SIG-M5 (cell line): ENCODE measurements at regions not wholly inside any gene's neighbourhood (a gene's known extent, or its start where the extent isn't known, plus 50 kb on each side); places are given as distances from the start of the nearest gene placed in this dataset.

Source experiments
- DNase-seq: peaks from one replicate; lab custom pipeline; 2025; lab: John Stamatoyannopoulos, UW

DNA sequence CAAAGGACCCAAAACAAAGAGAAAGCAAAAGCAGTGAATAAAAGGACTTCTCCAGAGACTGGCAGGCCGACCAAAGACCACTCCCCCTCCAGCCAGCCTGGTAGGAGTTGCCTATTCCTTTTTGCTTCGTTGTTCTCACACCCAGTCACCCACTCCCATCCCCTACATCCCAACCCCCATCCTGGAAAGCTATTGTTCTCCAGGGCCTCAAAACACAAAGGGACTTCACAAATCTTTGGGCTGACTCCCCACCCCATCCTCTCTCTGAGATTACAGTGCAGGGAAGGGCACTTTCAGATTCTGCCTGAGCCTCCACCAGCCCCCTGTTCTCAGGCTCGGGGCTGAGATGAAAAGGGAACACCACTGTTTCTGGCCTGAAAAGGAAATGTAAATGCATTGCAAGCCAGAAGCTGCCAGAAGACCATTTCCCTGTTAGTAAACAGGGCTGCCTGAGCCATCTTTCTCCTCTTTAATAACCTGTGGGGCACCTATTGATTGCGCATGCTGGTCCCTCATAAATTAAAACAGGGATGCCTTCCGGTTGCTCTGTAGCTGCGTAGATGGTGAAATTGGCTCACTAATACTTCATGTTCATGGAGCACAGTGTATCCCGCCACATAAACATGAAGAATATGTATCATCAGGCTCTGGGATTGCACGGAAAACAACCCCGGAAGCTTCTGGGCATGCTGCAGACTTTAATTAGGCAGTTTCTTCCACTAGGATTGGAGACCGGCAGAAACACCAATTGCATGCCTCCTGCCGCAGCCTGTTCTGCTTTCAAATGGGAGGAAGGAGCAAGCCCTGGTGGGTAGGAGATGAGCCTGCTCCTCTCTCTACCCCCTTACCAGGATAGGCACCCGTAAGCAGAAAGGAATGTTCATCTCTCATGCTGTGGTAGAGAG is 130.3 kb upstream of the FUT8 start:
- no peak for DNase-seq

DNA sequence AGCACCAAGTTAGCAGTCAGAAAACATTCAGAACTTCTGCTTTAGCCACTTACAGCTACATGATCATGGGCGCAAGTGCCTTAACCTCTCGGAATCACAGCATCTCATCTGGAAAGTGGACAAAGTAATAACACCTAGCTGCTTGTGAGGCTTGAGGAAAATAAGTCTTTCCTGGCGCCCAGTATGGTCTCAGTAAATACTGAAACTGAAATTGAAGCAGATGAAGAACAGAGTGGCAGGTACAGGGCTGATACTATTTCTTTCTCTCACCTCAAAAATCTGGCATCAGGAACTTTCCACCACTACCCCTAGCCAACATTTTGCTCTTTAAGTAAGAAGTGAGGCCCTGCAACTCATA is 129.7 kb upstream of the FUT8 start:
- no peak for DNase-seq

DNA sequence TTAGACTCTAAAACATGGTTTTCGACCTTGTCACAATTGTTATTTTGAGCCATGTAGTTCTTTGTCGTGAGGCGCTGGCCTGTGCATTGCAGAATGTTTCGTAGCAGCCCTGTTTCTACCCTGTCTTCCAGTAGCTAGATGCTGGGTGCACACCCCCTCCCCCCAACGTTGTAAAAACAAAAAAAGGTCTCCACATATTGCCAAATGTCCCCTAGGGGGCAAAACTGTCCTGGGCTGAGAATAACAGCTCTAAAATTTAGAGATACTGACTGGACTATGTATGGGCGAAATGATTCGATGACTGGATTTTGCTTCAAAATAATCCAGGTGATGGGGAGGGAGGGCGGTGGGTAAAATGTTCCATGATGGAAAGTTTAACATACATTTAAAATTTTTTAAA is 126.1 kb upstream of the FUT8 start:
- DNase-seq: no peak

DNA sequence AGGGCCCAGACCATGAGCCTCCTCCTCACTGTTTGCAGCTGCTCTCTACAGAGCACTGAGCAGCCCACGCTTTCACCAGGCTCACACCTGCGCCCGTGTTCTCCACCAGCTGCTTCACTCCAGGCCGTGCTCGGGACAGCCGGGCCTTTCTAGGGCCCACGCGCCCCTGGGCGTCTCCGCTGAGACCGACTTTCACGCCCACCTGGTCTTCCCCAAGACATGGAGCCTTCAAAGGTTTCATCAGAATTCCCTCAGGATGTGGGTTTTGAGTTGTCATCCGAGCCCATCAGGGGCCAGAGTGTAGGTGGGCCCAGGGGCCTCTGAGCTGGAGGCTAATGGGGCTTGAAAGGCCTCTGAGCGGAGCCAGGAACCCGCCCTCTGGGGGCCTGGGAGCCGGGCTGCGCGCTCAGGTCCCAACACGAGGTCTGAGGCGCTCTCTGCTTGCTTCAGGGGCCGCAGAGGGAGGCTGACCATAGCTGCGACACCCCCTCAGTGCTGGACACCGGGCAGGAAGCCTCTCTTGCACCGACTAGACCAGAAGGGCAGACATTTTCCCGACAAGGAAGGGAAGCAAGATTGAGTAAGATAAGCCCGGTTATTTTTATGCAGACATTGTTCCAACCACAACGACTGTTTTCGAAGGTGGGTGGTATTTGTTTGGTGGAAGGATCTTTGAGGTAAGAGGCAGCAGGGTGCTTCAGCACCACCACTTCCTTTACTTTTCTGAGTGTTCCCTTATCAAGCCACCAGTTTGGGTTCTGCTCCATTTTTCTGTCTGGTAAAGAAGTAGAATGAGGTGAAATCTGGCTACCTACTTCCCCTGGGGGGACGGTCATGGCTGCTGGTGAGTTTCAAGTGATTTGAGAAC is 125.0 kb upstream of the FUT8 start:
- DNase-seq: no peak

- DNase-seq: no peak
Observed at GRCh38 chr14:65290830-65291229, 121.7 kb upstream of the FUT8 start.

GRCh38 chr14:65291531-65291930 is 121.0 kb upstream of the FUT8 start:
- no peak for DNase-seq

DNA sequence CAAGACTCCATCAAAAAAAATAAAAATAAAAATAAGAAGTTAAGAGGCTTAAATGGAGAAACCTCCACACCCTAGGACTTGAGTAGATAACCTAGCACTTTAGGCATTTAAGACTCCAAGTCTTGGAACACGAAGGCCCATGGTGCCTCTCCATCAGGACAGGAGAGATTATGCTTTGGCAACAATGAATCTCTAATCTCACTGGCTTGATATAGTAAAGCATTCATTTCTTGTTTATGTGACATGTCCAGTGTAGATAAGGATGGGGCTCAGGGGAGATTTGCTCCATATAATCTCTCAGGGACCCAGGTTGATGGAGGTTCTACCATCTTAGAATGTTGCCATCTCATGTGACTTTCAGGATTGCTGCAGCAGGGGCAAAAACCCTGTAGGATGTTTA is 117.7 kb upstream of the FUT8 start:
- no peak for DNase-seq

GRCh38 chr14:65296402-65296801 is 116.1 kb upstream of the FUT8 start:
- DNase-seq: no peak

DNA sequence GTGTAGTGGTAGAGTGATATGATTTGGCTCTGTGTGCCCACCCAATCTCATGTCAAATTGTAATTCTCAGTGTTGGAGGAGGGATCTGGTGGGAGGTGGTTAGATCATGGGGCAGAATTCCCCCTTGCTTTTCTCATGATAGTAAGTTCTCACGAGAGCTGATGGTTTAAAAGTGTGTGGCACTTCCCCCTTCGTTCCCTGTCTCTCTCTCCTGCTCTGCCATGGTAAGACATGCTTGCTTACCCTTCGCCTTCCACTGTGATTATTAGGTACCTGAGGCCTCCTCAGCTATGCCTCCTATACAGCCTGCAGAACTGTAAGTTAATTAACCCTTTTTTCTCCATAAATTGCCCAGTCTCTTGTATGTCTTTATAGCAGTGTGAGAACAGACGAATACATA is 115.7 kb upstream of the FUT8 start:
- DNase-seq: no peak

GRCh38 chr14:65297744-65298143 is 114.8 kb upstream of the FUT8 start:
- no peak for DNase-seq

- DNase-seq: no peak
Observed at GRCh38 chr14:65299826-65300225, 112.7 kb upstream of the FUT8 start.

DNA sequence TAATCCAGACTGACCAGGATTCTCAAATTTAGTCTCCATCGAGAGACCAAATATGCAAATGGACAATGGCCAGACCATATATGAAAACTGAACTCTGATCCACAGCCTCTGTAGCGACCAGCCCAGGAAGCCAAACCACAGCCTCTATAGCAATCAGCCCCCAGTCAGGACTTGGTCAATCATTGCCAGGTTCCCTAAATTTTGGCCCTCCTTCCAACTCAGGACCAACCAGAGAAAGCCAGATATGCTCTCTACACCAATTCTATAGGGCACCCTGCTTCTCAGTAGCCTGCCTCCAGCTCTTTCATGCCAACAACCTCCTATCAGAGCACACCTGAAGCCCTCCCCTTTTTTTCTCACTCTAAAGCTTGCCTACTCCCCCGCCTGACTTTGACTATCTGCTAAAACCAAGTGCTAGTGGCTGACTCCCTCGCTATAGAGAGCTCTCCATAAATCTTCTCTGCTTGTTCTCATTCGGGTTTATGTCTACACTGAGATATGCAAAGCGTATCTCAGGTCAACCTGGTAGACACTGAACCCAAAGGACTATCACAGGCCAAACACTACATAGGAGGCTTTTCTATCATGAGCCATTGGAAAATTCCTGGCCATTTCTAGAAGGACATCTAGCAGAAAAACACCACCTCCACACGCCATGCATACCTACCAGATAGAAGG is 110.5 kb upstream of the FUT8 start:
- no peak for DNase-seq

DNA sequence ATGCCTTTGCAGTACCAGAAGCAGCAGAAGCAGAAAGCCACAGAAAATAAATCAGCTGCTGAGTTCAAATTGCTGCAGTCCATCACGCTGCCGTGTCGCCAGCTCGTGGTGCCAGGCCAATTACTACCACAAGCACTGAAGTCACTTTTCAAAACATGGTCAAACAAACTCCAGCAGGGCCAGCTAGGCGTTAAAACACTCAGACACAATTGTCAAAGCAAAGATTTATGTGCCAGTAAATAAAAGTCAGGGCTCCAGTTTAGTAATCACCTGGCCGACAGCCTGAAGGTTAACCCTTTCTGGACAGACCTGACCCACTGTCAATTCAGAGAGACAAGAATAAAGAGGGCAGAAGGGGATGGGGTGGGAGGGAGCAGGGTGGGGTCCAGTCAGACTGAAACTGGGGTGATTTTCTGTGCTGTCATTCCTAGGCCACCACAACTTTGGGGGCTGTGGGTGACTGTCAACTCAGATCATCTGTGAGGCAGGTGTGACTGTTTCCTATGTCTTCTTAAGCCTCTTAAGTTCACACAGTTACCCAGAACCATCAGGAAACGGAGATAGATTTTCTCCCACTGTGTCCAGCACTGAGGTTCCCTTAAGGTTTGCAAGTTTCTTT is 109.8 kb upstream of the FUT8 start:
- no peak for DNase-seq

DNA sequence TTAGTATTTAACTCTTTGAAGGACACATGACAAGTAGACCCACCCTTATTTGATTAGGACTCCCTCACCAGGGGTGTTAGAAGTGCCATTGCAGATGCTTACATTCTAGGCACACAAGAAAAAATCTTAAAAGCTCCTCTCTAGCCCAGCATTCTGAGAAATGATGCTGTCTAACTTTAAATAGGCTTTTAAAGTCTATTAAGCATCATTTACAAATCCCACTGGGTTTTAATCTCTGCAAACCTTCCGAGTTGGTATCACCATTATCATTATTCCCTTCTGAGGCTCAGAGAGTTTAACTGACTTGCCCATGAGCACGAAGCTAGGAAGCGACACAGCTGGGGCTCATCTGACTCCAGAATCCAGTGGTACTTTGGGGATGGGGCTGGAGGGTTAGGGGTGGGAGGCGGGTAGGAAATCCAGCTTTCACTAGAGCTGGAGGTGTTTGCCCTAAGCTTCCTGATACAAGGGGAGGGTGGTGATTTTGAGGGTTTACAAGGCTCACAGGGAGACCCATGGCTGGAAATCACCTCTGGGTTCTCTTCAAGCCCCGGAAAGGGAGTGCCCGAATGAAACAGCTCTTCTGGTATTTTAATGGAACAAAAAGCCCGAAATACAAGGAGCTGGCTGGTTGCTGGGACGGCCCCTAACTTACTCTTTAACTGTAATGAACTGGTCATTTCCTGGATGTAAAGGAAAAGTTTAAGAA is 109.2 kb upstream of the FUT8 start:
- DNase-seq: no peak

DNA sequence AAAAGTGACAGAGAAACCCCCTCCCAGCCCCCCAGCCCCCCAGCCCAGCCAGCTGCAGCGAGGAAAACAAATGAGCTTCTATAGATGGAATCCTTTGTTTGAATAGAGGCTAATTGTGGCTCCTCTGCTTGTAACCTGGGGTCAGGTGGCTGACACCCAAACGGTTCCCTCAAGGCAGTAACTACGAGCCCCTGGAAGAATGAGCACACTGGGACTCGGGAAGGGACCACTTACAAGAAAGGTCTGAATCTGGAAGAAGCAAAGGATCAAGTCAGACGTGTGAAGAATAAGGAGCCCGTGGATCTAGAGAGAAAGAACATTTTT is 108.7 kb upstream of the FUT8 start:
- no peak for DNase-seq

DNA sequence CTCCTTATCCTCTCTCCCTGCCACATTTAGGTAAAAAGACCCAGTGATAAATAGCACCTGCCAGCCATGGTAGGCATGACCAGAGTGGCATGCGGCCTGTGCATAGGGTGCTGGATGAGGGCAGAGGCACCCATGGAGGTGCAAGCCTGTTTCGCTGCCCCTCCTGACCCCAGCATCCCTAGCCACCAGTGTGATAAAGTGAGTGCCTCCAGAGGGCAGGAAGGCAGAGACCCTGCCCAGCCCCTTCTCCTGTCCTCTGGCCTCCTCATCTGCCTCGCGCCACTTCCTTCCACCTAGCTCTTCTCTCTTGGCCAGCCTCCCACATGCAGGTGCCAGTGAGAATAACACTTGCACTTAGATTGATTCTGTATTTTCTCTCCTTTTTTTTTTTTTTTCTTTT is 108.3 kb upstream of the FUT8 start:
- DNase-seq: no peak

- DNase-seq: no peak
Observed at GRCh38 chr14:65304963-65305362, 107.6 kb upstream of the FUT8 start.

DNA sequence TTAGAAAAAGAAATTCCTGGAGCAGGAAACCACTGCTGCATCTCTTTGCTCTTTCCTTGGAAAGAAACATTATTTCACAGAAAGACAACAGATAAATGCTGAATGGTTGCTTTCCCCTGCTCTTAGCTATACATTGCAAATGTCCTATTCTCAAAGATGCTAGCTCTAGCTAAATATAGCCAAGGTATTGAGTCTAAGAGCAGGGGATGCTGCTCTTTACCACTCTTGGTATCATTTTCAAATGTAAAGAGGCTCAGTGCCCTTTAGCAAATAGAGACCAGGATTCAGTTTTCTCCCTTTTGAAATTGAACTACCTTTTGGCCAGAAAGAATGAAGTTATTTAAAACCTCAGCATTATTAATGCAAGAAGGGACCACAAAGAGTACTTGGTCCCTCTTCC is 104.0 kb upstream of the FUT8 start:
- DNase-seq: no peak

GRCh38 chr14:65310568-65310967 is 102.0 kb upstream of the FUT8 start:
- DNase-seq: no peak

DNA sequence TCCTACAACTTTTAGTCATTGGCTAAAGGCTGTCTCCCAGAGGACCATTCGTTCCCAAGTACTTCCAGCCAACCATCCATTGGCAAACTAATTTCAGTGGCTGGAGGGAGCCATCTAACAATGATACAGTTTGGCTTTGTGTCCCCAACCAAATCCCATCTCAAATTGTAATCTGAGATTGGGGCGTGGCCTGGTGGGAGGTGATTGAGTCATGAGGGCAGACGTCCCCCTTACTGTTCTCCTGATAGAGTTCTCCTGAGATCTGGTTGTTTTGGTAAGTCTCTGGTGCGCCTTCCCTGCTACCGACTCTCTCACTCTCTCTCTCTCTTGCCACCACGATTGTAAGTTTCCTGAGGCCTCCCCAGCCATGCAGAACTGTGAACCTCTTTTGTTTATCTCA is 99.7 kb upstream of the FUT8 start:
- no peak for DNase-seq

- DNase-seq: no peak
Observed at GRCh38 chr14:65318636-65319506, 93.7 kb upstream of the FUT8 start.
